ENCODE measurements at regions not wholly inside any gene's neighbourhood (a gene's known extent, or its start where the extent isn't known, plus 50 kb on each side); places are given as distances from the start of the nearest gene placed in this dataset.
"Not testable (repeated sequence)": the region's sequence is repeated elsewhere in the genome, so short reads cannot be mapped to it uniquely, and the experiment has no call there.

DNA sequence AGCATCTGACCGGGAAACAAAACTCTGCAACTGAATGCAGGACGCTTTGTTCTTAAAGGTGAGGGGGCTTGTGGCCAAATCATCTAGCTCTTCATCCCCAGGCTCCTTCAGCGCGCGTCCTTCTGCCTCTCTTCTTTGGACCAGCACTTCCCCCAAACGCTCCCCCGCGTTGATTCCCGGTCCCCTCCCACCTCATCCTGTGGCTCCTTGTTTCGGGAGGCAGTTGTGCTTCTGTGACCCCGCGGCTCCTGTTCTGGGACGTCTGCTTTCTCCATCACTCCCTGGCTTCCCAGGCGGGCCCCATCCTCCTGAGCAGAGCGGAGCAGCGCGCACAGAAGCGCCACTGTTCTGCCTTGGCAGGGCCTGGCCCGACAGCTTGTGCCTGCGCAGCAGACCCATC lies 109.7 kb upstream of the ZNG1E start:
- not testable (repeated sequence) for DNase-seq (ENCODE audit: low read depth in 2 of 2)

DNA sequence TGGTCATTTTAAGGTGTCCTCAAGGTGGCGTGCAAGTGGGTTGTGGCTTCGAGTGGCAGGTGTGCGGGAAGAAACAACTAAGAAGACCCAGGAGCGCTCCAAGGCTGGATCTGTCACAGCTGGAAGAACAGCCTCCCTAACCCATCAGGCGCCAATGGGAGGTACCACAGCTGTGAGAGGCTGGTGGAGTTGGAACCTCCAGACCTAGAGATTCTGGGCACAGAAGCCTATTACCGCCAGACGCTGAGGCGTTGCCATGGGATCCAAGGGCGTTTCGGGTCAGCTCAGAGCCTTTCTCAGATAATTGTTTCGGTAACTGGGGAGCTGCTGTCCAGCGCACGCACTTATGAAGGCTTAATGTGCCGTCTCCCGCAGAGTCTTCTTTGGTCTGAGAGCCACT lies 156.7 kb upstream of the ZNG1E start:
- not testable (repeated sequence) for DNase-seq (ENCODE audit: low read depth in 2 of 2)

DNA sequence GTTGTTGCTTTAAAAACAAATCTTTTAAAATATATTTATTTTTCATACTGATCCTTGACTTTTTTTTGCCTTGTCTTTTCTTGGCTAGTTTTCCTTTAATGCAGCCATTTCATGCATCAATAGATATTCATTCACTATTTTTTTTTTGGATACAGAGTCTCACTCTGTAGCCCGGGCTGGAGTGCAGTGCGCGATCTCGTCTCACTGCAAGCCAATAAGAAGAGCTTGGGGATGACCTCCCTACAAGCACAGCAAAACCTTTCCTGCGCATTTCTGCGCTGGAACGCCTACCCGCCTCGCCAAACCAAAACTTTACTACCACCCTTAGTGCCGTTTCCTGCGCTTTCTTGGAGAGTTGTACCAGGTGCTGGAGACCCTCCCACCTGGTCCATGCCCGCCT lies 161.3 kb upstream of the ZNG1E start:
- DNase-seq (ENCODE audit: low read depth in 2 of 2) = not testable (repeated sequence)

DNA sequence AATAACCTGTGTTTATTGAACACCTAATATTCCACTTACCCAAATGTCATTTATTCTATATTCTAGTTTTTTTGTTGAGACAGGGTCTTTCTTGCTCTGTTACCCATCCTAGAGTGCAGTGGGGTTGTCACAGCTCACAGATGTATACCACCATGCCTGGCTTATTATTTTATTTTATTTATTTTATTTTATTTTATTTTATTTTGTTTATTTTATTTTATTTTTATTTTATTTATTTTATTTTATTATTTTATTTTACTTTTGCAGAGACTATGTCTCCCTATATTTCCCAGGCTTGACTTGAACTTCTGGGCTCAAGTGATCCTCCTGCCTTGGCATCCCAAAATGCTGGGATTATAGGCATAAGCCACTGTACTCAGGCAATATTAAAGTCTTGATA lies 167.8 kb upstream of the ZNG1E start:
- not testable (repeated sequence) for DNase-seq (ENCODE audit: low read depth in 2 of 2)

DNA sequence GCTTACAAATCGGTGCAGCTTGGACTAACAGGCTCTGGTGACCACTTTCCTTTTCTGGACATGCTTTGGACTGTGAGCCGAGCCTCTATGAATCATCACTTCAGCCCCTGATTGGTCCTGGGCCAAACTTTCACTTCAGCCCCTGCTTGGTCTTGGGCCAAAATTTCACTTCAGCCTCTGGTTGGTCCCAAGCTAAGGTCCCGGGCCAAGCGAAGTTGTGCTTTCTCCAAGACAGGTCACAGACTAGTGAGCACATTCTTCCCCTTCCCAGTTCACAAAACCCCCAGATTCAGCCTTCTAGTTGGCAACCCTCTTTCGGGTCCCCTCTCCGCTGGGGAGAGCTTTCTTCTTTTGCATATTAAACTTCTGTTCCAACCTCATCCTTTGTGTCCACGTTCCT lies 171.0 kb upstream of the ZNG1E start:
- not testable (repeated sequence) for DNase-seq (ENCODE audit: low read depth in 2 of 2)

DNA sequence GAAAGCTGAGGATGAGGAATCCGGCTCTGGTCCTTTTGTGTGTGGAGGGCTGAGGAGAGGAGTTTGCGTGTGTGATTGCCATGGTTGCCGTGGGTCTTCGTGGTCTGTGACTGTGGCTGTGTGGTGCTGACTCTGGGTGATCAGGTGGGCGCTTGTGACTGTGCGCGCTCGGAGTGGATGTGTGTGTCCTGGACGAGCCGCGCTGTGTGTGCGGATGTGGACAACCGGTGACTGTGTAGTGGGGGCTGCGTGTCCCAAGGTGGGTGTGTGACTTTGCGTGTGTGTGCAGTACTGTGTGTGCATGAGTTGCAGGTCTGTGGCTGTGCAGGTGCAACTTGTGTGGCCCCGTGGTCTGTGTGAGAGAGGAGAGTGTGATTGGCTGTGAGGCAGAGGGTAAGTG lies 172.0 kb upstream of the ZNG1E start:
- DNase-seq (ENCODE audit: low read depth in 2 of 2) = not testable (repeated sequence)

DNA sequence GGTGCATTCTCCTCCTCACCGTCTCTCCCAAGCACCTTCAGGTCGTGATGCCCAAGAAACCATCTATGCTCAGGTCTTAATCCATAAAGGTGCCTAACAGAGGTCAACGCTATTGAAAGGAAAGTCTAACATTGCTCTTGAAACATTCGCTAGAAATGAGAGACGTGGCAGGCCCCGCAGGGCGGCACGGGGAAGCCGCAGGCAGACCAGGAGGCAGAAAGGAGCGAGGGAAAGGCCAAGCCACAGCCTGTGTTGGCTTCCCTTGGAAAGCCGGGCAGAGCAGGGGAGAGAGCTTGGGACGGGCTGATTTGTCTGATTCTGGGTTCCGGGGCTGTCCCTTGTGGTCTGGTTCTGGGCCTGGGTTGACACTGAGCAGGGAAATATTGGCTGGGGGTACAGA lies 192.8 kb upstream of the ZNG1E start:
- not testable (repeated sequence) for DNase-seq (ENCODE audit: low read depth in 2 of 2)

DNA sequence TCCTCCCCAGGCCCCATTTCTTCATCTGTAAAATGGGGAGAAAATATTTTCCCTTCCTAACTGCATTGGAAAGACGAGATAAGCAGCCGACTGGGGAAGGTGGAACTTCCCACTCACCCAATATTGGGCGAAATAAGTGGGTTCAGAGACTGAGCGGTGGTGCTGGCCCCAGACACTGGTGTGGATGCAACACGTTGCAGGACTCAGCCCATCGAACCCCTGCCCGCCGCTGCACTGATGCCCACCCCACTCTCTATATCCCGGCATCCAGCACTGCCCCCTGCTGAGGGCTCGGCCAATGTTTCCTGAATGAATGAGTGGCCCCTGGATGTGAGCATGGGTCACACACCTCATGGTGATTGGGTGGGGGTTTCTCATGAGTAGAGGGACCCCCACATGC lies 194.4 kb upstream of the ZNG1E start:
- not testable (repeated sequence) for DNase-seq (ENCODE audit: low read depth in 2 of 2)

DNA sequence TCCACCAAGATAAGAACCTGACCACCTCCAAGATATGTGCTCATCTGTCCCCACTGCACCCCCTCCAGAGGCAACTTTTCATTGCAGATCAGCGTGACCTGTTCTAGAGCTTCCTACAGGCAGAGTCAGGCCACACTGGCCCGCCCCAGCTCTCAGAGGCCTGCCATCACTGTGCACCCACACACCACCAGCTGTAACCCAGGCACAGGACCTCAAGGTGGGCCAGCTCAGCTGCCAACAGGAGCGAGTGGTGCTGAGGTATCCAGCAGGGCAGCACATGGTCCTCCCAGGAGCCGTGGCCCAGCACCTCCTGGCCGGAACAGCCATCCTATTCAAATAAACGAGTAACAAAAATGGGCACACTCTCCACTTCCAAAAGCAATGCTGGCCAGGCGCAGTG lies 189.9 kb upstream of the FOXD4L5 start:
- DNase-seq (ENCODE audit: low read depth in 2 of 2) = not testable (repeated sequence)

DNA sequence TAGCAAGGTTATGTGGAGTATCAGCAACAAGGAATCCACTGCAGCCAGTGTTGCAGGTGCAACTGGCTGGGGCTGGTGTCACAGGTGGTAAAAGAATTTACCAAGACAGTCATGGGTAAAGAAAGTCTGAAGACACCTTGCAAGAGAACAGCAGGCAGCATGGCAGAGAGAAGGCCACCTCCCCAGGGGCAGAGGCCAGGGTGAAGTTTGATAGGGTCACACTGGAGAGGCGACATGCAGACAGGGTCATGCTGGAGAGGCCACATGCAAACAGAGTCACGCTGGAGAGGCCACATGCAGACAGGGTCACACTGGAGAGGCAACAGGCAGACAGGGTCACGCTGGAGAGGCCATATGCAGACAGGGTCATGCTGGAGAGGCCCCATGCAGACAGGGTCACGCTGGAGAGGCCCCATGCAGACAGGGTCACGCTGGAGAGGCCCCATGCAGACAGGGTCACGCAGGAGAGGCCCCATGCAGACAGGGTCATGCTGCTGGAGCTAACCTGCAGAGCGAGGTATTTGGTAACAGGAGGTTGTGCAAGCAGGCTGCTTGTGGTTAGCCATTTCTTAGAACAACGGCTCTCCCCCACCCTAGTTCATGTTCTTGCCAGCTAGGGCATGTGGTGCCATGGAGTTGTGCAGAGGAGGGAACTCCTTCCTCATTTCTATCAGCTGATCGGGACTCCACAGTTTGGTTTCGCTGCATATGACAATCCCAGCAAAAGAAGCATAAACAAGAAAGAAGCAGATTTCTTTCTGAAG lies 188.2 kb upstream of the FOXD4L5 start:
- DNase-seq (ENCODE audit: low read depth in 2 of 2) = not testable (repeated sequence)

DNA sequence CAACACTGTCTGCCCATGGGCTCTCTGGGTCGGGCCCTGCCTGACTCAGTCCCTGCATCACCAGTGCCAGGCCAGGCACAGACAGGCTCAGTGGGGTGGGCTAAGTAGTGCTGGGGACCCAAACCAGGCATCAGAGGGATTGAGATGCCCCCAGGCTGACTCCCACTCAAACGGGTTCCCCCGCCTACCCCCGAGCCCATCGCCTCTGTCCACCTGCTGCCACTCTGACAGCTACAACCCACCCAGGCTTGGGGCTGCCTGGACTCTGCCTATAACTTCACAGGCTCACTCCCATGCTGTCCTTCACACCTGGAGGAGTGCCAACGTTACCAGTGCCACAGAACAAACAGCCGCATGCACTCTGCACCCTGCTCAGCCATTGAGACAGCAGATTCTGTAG lies 186.1 kb upstream of the FOXD4L5 start:
- not testable (repeated sequence) for DNase-seq (ENCODE audit: low read depth in 2 of 2)

DNA sequence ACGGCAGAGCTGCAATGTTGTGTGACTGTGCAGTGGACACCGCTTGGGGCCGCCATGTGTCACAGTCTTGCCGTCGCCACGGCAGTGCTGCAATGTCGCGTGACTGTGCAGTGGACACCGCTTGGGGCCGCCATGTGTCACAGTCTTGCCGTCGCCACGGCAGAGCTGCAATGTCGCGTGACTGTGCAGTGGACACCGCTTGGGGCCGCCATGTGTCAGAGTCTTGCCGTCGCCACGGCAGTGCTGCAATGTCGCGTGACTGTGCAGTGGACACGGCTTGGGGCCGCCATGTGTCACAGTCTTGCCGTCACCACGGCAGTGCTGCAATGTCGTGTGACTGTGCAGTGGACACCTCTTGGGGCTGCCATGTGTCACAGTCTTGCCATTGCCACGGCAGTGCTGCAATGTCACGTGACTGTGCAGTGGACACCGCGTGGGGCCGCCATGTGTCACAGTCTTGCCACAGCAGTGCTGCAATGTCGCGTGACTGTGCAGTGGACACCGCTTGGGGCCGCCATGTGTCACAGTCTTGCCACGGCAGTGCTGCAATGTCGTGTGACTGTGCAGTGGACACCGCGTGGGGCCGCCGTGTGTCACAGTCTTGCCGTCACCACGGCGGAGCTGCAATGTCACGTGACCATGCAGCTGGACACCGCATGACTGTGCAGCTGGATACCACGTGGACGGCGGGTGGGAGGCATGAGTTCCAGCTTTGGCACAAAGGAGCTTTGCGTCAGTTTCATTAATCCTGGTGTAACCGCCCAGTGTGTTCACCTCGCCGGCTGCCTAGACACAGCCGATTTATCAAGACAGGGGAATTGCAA lies 182.1 kb upstream of the FOXD4L5 start:
- DNase-seq (ENCODE audit: low read depth in 2 of 2) = not testable (repeated sequence)

DNA sequence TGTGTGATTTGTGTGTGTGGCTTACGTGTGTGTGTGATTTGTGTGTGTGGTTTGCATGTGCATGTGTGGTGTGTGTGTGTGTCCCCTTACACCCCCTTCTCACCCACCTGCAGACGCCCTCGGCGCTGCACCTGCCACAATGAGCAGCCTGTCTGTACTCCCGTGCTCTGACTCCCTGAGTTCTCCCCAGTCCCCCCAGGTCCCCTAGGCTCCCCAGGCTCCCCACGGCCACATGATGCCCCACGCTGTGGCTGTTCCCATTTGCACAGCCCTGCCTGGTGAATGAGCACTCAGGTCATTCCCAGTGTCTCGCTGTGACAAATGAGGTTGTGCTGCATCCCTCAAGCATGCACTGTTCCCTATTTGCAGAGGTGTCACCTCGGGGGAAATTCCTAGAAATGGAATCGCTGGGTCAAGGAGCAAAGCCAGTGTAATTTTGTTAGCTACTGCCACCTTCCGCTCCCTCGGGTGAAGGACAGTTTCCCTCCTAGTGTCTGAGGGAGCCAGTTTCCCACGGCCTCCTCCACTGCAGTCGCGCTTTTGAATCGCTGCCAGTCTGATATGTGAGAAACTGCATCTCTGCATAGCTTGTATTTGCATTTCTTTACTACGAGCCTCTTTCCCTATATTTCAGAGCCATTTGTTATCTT lies 180.4 kb upstream of the FOXD4L5 start:
- DNase-seq (ENCODE audit: low read depth in 2 of 2) = not testable (repeated sequence)

DNA sequence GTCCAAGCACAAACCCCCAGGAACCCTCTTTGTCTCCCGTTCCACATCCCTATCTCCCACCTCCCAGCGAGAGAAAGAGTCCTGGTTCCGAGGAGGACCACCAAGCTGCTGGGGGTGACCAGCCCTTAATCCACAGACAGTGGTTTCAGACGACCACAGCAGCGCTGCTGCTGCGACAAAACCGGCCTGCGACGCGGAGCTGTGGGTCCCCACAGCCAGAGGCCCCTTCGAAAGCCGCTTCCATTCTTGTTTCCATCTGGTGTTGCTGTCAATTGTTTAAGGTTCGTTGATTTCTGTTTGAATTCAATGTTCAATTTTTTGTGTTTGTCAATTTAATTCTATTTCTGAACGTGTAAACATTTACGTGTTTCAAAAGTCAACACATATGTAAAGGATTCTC lies 177.5 kb upstream of the FOXD4L5 start:
- not testable (repeated sequence) for DNase-seq (ENCODE audit: low read depth in 2 of 2)

DNA sequence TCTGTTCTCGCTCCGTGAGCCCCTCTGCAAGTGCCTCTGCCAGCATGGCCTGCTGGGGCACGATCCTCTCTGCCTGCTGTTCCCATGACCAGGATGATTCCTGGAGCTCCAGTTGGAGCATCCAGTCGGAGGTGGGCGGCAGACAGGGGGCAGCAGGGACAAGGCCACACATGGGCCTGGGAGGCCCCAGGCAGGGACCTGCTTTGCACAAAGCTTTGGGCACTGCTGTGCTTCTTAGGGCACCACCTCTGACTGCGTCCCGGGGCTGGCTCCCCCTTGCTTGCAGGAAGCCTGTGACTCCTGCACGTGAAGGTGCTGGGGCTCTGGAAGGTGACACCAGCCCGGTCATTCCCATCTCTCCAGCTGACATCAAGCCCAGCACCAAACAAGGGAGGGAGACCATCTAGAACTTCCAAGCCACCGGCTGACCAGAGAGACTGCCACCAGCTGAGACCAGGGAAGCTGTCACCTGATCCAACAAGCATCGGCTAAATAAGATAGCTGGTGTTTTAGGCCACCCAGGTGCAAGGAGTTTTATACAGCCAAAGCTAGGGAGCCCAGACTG lies 174.8 kb upstream of the FOXD4L5 start:
- DNase-seq (ENCODE audit: low read depth in 2 of 2) = no peak

DNA sequence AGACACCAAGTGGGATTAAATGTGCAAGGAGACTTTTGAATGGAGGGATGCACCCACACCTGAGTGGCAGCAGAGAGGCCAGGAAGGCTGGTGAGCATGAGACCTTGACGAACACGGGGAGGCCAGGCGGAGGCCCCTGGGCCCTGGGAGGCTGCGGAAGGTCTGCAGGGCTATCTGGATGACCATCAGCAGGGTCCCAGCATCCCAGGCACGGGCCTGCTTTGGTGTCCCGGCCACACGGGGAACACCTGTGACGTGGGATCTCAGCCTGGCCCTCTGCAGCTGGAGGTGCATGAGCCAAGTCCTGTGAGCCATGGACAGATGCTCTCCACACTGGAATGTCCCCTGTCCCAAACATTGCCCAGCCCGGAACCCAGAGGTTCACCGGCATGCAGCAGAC lies 174.0 kb upstream of the FOXD4L5 start:
- no peak for DNase-seq (ENCODE audit: low read depth in 2 of 2)

DNA sequence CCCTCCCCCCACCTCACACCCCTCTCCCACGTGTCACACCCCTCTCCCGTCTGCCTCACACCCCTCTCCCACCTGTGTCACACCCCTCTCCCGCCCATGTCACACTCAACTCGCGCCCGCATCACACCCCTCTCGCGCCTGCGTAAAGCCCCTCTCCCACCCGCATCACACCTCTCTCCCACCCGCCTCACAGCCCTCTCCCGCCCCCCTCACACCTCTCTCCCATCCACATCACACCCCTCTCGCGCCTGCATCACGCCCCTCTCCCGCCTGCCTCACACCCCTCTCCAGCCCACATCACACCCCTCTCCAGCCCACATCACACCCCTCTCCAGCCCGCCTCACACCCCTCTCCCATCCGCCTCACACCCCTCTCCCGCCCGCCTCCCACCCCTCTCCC lies 173.5 kb upstream of the FOXD4L5 start:
- no peak for DNase-seq (ENCODE audit: low read depth in 2 of 2)

DNA sequence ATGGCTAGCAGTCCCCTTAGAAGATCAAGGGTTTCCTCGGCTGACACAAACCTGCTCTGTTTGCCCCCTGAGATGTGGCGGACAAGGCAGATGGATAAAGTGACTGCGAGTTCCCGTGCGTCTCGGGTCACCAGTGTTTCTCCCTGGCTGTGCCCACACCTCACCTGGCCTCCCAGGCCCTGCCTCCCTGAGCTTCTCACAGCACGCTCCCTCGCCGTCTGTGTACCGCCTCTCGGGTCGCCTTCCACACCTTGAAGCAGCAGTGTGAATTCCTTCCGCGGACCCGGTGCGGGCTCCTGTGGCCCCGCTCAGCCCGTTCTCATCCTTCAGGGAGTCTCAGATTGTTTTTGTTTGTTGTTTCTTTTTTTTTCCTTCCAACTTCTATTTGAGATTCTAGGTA lies 172.0 kb upstream of the FOXD4L5 start:
- not testable (repeated sequence) for DNase-seq (ENCODE audit: low read depth in 2 of 2)

DNA sequence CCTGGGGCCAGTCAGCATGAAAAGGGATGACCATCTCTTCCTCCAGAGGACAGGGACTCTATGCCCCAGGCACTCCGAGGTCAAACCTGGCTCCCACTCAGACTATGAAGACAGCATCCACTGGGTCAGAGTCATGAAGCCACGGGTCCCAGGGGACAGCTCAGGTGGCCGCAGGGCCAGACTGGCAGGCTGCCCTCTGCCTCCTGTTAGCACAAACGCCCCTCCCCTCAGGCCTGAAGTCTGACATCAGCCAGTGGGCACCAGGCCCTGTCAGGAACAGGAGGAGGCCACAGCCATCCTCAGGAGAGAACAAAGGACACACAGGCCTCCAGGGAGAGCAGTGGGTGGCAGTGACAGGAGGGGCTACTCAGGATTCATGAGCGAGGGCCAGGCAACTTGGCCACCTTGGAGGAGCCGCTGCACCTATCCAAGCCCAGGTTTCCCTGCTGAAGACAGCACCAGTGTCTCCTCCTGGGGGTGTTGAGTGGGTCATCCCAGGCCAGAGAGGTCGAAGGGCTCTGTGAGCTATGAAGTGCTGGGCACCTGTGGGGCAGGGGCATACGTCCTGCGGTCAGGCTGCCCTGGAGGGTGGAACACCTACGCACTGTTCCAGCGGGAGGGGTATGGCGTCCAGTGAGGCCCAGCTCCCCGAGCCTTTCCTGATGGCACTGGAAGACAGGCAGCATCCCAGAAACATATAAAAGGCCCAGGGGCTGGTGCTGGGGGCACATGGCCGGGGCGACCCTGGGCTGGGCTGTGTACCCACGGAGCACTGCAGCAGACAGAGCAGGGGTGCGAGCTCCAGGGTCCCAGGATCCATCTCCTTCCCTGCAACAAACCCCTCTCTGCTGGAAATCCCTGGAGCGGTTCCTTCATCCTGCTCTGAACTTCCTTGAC lies 171.0 kb upstream of the FOXD4L5 start:
- not testable (repeated sequence) for DNase-seq (ENCODE audit: low read depth in 2 of 2)

DNA sequence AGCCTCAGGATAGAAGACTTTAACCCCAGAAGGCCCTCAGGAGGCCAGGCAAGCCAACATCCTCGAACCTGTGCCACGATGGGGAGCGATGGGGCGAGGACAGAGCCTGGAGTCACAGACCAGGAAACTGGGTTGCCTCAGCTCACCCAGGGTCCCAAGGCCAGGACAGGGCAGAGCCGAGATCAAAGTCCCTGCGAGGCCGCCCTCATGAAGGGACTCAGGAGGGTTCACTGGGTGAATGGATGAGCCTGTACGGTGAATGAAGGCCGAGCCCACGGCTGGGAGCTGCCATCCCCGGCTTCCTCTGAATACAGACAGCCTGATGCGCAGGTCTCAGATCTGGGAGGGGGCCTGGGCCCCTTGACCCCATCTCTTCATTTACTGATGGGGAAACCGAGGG lies 170.1 kb upstream of the FOXD4L5 start:
- not testable (repeated sequence) for DNase-seq (ENCODE audit: low read depth in 2 of 2)

DNA sequence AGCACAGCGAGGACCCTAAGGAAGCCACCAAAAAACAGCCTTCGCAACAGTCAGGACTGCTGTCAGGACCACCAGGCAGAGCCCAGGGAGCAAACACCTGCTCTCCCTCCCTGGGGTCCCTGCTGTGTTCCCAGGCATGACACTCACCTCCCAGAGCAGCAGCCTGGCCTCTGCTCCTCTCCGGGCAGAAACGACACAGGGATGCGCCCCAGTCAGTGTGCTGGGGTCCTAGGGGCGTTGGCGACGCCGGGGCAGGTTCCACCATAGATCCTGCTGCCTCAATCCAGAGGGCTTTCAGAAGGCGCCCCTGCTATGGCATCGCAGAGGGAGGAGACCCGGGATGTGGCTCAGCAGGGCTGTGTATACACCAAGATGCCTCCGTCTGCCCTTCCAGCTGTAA lies 169.7 kb upstream of the FOXD4L5 start:
- DNase-seq (ENCODE audit: low read depth in 2 of 2) = not testable (repeated sequence)
